SK-N-MC (cell line): ENCODE measurements at regions not wholly inside any gene's neighbourhood (a gene's known extent, or its start where the extent isn't known, plus 50 kb on each side); places are given as distances from the start of the nearest gene placed in this dataset.

ENCODE experiments used
- EZH2 ChIP-seq: fragments of 200-600 bp; sonication (generic); IDR thresholded peaks from one replicate; pipeline ENCODE4 v1.6.1; 2017; ENCODE audit warnings: antibody characterized with exemption
- POLR2AphosphoS5 ChIP-seq: IDR thresholded peaks from 2 replicates; pipeline ENCODE4 v1.6.1; 2012; ENCODE audit warnings: mild to moderate bottlenecking, low read depth, low read length, borderline replicate concordance

DNA sequence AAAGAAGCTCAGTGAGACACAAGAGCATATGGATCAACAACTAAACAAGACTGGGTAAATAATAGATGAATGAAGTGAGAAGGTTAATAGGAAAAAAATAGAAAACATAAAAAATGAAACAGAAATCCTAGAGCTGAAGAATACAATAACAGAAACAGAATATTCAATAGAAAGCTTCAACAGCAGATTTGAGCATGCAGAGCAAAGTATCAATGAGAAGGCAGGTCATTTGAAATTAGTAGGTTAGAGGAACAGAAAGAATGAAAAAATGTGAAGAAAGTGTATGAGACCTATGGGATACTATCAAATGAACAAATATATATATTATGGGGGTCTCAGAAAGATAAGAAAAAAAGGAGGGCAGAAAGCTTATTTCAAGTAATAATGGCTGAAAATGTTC is 362.9 kb upstream of the POU3F2 start:
- TF ChIP-seq EZH2, result no peak
- TF ChIP-seq POLR2AphosphoS5, result no peak
